Chondrocyte (in vitro differentiated cells): ENCODE measurements at regions not wholly inside any gene's neighbourhood (a gene's known extent, or its start where the extent isn't known, plus 50 kb on each side); places are given as distances from the start of the nearest gene placed in this dataset.

Experiments
- DNase-seq: peaks from one replicate; pipeline ENCODE4 v3.0.0; 2021; ENCODE audit warnings: mixed read lengths, low spot score
- H3K27ac Mint-ChIP-seq: one replicate; pipeline ENCODE4 v1.8.0; 2021; ENCODE audit warnings: mild to moderate bottlenecking, moderate library complexity, mixed read lengths; ENCODE audit not compliant: unreplicated experiment
- H3K27me3 Mint-ChIP-seq: 2 replicates; pipeline ENCODE4 v1.8.0; 2021; ENCODE audit warnings: low read depth, mixed read lengths
- H3K36me3 Mint-ChIP-seq: 2 replicates; pipeline ENCODE4 v1.8.0; 2021; ENCODE audit warnings: low read depth, mixed read lengths
- H3K4me1 Mint-ChIP-seq: 2 replicates; pipeline ENCODE4 v1.8.0; 2021; ENCODE audit warnings: low read depth, mild to moderate bottlenecking, mixed read lengths
- H3K4me3 Mint-ChIP-seq: one replicate; pipeline ENCODE4 v1.8.0; 2021; ENCODE audit warnings: mild to moderate bottlenecking, moderate library complexity, mixed read lengths; ENCODE audit not compliant: unreplicated experiment
- H3K9me3 Mint-ChIP-seq: 2 replicates; pipeline ENCODE4 v1.8.0; 2021; ENCODE audit warnings: low read depth, mixed read lengths
- CTCF ChIP-seq: fragments of 200-600 bp; sonication (generic); IDR thresholded peaks from 2 replicates; pipeline ENCODE4 v1.5.0; 2021; ENCODE audit warnings: antibody characterized with exemption, mild to moderate bottlenecking, moderate library complexity

GRCh38 chr16:73354434-73354833 lies 306.5 kb upstream of the ZFHX3 start:
- H3K4me1 Mint-ChIP-seq, result no peaks in the 10 kb centered on the region
- no peaks in the 10 kb centered on the region for H3K9me3 Mint-ChIP-seq
- DNase-seq, result no peak
- no peaks in the 10 kb centered on the region for H3K36me3 Mint-ChIP-seq
- H3K4me3 Mint-ChIP-seq, result no peak overlapping the region
- no peak for TF ChIP-seq CTCF
- H3K27me3 Mint-ChIP-seq, result peaks cover 20% of the 10 kb centered on the region
- no peak overlapping the region for H3K27ac Mint-ChIP-seq

GRCh38 chr16:73350707-73351452 lies 303.0 kb upstream of the ZFHX3 start:
- Mint-ChIP-seq H3K36me3 (no peaks in the 10 kb centered on the region), H3K4me3 (no peak overlapping the region), H3K27ac (no peak overlapping the region), H3K4me1 (no peaks in the 10 kb centered on the region), H3K27me3 (peaks cover 28% of the 10 kb centered on the region), H3K9me3 (no peaks in the 10 kb centered on the region)
- DNase-seq, result no peak
- TF ChIP-seq CTCF, result no peak

- no peak overlapping the region for H3K27ac Mint-ChIP-seq
- H3K4me3 Mint-ChIP-seq, result no peak overlapping the region
- no peaks in the 10 kb centered on the region for H3K36me3 Mint-ChIP-seq
- no peak for TF ChIP-seq CTCF
- DNase-seq, result no peak
- H3K27me3 Mint-ChIP-seq, result peaks cover 26% of the 10 kb centered on the region
- no peaks in the 10 kb centered on the region for H3K4me1 Mint-ChIP-seq
- no peaks in the 10 kb centered on the region for H3K9me3 Mint-ChIP-seq
Measured at GRCh38 chr16:73347500-73348375, 299.8 kb upstream of the ZFHX3 start.

GRCh38 chr16:73339821-73340220 lies 291.9 kb upstream of the ZFHX3 start:
- Mint-ChIP-seq H3K4me1 (peaks cover 4% of the 10 kb centered on the region), H3K36me3 (no peaks in the 10 kb centered on the region), H3K27me3 (peaks cover 11% of the 10 kb centered on the region), H3K27ac (no peak overlapping the region), H3K4me3 (no peak overlapping the region), H3K9me3 (no peaks in the 10 kb centered on the region)
- DNase-seq, result no peak
- TF ChIP-seq CTCF, result no peak

GRCh38 chr16:73337373-73338296 lies 289.7 kb upstream of the ZFHX3 start:
- no peaks in the 10 kb centered on the region for H3K9me3 Mint-ChIP-seq
- no peak overlapping the region for H3K27ac Mint-ChIP-seq
- no peak overlapping the region for H3K4me3 Mint-ChIP-seq
- no peak for DNase-seq
- H3K36me3 Mint-ChIP-seq, result no peaks in the 10 kb centered on the region
- no peak for TF ChIP-seq CTCF
- H3K27me3 Mint-ChIP-seq, result peaks cover 3% of the 10 kb centered on the region
- H3K4me1 Mint-ChIP-seq, result peaks cover 4% of the 10 kb centered on the region
